ENCODE measurements at regions not wholly inside any gene's neighbourhood (a gene's known extent, or its start where the extent isn't known, plus 50 kb on each side); places are given as distances from the start of the nearest gene placed in this dataset.

DNA sequence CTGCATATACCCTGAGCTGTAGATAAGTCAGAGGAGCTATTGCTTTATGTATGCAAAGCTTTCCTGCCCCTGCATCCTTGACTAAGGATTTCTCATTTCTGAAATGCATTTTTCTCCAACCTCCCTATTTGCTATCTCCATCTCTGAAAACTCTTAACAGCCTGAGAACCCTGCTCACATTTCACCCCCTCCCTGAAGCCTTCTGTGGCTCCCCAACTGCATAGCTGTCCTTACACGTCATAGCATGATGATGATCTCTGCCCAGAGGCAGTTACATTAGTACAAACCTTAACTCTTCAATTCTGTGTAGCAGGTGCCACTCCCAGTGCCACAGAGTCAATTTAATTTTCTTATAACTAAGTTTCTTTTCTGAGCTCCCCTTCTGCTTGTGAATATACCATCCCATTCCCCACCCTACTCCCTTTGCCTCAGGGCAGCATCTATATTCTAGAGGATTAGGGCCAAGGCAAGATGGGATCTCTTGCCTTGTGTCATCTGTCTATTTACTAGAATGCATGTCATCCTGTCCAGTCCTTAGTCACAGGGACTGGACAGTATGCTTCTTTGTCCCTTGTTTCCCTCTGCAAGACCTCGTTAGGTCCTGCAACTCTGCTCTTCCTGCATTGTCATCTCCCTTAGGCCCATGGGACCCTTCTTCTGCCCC is 149.7 kb upstream of the SPRY4 start:
- DNase-seq (ENCODE audit: low read depth): no peak

DNA sequence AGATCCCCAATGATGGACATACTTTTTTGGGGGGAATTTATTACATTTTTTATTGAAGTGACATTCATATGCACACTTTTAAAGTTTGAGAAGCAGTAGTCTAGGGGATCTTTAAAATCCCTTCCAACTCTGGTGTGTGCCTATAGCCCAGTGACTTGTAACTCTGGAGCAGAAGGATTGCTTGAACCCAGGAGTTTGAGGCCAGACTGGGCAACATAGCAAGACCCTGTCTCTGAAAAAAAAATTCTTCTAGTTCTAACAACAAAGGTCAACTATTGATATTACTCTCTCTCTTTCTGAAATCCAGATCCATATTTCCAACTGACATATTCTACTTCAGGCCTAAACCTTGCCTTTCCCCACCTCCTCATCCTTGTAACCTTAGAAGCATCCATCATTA is 148.2 kb upstream of the SPRY4 start:
- DNase-seq (ENCODE audit: low read depth): no peak

DNA sequence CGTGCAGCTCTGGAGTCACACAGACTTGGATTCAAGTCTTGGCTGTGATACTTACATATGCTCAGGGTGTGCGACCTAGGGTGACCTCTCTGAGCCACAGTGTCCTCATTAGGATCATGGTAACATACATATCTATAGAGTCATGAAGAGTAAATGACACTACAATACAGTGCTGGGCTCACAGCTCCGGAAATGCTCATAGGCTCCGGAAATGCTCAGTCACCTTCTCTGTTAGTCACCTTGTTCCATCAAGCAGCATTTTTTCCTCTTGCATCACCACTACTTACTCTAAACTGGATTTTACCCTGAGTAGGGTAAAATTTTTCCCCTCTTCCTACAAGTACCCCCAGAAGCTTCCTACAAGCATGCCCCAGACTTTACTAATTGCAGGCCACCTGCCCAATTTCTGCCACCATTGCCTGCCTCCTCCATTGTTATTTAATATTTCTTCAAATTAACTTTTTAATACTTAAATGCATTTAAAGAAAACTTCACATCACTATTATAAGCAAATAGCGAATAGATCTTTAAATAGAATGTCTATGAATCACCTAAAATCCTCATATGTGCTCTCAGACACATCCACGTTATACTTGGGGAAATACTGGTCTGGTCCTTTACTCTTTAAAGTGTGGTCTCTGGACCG is 147.6 kb upstream of the SPRY4 start:
- DNase-seq (ENCODE audit: low read depth): peak; percentile 45

DNA sequence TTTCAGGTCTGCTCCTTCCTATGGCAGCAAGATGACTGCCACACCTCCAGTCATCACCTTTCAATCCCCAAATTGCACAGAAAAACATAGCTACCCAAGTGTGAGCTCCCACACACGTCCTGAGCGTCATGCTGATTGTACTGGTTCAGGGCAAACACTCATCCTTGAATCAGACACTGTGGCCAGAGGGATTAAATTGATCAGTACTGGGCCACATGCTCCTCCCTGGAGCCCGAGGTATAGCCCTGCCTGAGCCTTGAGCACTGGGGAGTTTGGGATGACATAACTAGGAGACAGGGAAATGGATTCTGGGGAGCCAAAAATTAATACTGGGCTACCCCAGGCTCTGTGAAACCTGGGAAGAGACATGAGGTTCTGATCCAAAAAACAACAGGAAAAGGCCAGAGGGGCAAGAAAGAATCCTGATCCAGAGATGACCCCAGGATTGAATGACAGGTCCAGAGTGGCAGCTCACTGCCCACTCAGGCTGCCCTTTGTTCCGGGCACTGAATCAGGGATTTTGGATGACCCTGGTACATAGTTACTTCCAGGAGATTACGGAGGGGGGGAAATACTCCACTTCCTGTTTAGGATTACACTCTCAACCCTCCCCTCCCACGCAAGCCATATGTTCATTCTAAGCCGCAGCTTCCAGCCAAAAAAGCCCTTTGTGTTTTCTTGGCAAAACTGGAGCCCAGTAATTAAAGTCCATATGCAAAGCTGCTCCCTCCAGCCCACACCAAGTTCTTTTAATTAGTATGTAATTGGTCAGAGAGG is 141.6 kb upstream of the SPRY4 start:
- no peak for DNase-seq (ENCODE audit: low read depth)

DNA sequence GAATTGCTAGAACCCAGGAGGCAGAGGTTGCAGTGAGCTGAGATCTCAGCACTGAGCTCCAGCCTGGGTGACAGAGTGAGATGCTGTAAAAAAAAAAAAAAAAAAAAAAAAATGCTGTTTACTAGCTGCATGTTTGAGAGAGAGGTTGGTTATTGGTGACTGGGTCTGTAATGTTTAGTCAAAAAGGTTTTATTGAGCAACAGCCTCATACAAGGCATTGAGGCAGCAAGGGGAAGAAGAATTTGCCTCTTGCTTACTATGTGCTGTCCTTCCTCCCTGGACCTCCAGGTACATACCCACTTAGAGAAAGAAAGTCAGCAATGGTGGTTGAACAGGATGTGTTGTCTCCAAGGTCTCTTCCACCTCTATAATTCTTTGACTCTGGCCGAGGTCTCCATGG is 140.7 kb upstream of the SPRY4 start:
- no peak for DNase-seq (ENCODE audit: low read depth)

DNA sequence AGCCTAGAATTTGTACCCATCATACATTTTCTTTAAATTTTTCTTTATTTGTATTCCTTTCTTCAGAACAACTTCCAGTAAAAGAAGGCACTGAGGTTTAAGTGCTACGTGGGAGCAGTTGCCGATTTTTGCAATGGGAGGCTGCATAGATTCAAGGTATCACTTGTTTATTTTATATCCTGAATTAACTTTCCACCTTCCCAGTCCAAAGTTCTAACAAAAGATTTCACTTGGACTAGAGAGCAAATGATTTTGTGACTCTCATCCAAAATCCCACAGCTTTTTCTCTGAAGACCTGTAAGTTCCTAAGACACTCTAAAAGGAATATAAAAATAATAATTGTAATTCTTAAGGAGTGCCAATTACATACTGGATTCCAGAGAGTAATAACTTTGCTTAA is 139.1 kb upstream of the SPRY4 start:
- DNase-seq (ENCODE audit: low read depth): no peak

DNA sequence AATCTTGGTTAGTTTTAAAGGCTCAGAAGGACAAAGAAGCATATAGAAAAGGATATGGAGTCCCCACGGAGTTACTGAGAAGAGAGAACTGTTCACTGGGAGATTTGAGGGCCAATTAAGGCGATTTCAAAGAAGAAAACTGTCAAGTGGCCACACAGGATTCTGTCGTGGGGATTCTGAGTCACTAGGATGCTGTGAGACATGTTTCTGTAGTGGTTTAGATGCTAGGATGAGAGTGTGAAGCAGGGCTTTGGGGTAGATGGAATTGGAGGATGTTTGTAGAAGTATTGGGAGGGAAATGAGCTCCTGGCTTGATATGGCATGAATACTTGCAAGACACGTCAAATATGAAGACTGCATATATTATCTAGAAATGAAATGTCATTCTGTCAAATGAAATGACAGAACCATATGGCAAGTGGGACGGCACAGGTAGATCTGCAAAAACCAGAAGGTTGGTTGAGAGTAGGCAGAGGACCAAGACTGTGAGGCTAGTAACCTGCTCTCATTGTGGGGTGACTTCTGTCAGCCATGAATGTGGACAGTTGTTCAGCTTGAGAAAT is 136.3 kb upstream of the SPRY4 start:
- DNase-seq (ENCODE audit: low read depth): no peak

DNA sequence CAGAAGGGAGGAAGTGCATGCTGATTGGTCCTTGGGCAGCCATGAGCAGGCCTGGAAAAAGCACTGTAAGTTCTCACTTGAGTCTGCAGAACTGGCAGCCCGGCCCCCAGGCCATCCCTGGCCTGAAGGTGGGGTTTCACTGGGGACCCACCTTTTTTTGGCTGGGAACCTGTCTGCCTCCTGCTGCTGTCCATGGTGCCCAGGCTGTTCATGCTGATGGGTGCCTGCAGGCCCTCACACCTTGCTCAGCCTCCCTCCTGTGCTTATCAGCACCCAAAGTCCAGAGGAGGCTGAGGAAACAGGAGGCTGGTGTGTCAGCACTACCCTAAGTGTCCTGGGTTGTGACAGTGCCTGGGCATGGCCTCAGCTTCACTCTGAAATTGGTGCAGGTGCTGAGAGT is 134.4 kb upstream of the SPRY4 start:
- DNase-seq (ENCODE audit: low read depth): no peak

DNA sequence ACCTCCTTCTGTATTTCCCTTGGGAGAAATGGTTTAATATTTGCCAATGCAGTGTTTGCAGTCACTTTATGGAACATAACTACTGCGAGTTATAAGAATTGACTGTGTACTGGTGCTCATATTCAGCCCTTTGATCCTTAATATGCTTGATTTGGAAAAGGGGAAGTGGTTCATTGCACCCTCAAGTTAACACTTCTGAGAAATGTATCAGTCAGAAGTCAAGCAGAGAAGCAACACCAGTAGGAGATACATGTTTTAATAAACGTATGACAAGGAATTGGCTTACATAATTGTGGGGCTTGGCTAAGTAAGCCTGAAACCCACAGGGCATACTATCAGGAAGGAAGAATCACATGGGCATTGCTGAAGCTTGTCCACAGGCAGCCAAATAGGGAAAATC is 131.0 kb upstream of the SPRY4 start:
- no peak for DNase-seq (ENCODE audit: low read depth)

DNA sequence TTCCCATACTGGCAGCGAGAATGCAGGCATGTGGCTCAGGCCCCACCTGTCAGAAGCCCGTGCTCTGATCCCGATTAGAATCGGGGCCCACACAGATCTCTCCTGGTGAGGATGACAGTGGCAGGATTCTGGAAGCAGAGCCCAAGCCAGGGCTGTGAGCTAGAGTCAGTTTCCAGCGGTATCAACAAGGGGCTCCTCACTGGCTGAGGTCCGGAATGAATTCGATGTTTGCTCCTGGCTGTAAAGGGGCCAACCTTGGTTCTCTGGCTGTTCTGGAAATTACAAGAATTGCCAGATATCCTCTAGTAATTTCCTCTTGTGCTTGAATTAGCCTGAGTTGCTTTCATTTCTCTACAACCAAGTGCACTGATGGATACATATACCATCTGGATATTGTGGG is 129.1 kb upstream of the SPRY4 start:
- DNase-seq (ENCODE audit: low read depth): no peak

DNA sequence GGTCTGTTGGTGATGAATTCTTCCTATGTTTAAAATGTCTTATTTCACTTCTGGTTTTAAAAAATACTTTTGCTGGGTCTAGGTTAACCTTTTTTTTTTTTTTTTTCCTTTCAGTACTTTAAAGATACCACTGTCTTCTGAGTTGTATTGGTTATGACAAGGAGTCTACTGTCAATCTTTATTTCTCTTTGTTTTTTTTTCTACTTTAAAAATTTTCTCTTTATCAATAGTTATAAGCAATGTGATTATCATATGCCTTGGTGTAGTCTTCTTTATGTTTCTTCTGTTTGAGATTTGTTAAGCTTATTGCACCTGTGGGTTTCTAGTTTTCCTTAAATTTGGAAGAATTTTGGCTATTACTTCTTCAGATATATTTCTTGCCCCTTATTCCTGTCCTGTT is 125.6 kb upstream of the SPRY4 start:
- no peak for DNase-seq (ENCODE audit: low read depth)

DNA sequence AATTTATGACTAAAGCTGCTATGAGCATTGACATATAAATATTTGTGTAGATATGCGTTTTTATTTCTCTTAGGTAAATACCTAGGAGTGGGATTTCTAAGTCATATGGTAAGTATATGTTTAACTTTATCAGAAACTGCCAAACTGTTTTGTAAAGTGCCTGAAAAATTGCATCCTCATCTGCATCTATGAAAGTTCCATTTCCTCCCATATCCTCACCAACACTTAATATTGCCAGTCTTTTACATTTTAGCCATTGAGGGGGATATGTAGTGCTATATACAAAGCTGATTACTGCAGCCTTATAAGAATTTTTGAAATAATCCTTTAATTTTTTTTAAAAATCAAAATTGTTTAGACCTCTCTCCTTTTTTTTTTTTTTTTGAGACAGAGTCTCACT is 123.1 kb upstream of the SPRY4 start:
- no peak for DNase-seq (ENCODE audit: low read depth)

DNA sequence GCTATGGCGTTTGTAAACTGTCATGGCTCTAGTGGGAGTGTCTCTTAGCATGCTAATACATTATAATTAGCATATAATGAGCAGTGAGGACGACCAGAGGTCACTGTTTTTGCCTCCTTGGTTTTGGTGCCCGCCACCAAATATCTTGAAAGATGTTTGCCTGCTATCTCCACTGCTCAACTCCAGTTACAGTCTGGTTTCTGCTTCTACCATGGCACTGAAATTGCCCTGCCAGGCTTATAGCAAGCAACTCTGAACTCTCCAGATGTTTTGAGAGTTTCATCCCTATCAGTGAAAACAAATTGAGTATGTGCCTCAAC is 122.1 kb upstream of the SPRY4 start:
- DNase-seq (ENCODE audit: low read depth): no peak

DNA sequence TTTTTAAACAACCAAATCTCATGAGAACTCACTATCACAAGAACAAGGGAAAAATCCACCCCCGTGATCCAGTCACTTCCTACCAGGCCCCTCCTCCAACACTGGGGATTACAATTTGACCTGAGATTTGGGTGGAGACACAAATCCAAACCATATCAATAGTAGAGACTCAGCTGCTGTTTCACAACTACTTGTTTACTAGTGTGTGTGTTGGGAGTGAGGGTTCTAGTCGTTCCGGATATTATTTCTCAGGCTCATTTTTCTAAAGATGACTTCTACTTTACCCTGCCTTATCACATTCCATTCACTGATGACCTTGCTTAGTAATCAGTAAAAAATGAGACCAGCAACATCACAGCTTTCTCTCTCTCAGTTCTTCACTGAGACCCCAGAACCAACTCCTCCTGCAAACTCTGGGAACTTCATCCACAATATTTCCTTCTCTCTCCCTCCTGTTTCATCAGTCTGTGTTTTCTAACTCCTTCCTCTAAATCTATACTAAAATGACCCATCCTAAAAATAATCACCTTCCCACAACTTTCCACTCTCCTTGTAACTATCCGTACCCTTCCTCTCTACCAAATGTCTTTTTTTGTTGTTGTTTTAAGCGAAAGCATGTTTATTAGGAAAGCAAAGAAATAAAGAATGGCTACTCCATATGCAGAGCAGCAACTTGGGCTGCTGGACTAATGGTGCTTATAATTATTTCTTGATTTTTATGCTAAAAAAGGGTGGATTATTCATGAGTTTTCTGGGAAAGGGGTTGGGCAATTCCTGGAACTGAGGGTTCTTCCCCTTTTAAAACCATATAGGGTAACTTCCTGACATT is 121.5 kb upstream of the SPRY4 start:
- no peak for DNase-seq (ENCODE audit: low read depth)

DNA sequence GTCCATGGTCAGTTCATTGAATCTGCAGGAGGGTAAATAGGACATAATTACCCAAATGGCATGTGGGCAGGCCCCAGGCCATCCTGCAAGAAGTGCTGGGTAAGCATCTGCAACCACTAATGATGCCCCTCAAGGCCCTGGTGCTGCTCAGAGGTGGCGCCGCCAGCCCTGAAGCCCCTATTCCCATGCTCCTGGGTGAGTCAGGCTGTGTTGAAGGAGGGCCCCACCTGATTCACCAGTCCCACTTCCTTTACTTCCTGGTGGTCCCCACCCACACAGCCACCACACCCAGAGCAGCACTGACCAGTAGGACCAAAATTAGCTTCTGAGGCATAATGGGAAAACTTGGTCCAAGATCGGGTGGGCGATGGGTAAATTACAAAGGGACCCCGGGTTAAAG is 120.4 kb upstream of the SPRY4 start:
- no peak for DNase-seq (ENCODE audit: low read depth)

DNA sequence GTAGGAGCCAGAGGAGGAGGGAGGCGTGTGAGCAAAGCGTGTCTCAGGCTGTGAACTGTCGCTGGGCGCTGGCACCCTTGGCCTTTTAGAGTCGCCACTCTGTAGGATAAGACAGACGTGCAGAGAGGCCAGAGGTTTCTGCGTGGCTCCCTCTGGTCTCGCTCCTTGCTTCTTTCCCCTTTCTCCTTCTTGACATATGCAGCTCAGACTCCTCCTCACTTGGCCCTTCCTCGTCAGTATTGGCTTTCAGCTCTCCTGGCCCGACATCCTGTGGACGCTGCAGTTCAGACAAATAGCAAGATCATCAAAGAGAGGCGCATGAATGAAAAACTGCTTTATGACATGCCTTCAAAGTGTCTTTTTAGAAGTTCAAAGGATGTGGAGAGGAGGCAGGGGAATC is 116.8 kb upstream of the SPRY4 start:
- DNase-seq (ENCODE audit: low read depth): no peak

DNA sequence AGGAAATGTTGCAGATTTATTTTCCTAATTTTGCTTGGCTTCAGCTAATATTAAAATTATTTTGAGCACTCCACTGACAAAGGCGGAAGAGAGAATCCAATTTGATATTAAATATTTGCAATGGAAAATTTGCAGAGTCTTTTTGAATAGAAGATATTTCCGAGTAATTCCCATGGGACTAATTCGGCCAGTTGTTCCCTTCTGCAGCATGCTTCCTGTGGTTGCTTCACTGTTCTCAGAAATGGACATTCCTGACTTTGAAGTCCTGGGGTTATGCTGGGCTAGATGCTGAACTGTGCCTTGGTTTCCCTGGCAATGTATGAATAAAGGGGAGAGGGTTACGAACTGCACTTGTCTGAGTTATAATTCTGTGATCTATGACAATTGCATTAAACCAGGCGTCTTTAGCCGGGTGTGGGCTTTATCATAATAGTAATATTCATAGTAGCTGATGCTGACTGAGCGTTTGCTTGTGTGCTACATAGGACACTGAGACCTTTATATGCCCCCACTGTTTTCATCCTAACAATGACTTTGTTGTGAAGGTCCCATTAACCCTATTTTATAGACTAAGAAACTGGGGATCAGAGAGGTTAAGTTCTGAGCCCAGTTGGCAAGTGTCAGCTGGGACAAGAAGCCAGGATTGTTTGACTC is 114.5 kb upstream of the SPRY4 start:
- no peak for DNase-seq (ENCODE audit: low read depth)

DNA sequence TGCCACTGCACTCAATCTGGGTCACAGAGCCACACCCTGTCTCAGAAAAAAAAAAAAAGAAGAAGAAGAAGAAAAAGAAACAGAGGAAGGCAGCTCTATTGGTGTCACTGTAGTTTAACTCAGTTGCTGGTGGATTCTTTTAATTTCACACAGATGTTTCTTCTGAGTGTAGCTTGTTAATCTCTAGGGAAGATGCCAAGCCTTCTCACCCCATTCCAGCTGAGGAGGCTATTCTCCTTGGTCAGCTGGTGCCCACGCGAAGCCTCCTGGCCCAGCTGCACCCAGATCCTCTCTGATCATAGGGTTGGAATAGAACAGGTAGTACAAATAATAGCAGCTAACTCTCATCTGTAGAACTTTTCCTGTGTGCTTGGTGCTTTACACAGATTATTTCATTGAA is 113.8 kb upstream of the SPRY4 start:
- DNase-seq (ENCODE audit: low read depth): no peak

DNA sequence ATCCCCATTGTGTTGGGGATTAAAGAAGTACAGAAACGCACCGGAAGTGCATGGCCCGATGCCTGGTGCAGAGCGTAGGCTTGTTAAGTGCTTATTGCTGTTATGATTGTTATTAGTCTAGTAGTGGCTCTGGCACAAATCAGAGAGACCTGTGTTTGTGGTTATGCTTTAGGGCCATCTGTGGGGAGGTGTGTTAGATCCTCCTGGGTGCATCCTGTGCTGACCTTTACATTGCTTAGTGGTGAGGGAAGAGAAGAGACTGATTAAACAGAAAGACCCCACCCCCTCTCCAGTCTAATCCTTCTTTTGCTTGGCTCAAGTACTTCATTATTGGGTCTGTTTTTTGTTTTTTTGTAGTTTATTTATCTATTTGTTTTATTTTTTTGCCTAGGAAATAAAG is 112.7 kb upstream of the SPRY4 start:
- no peak for DNase-seq (ENCODE audit: low read depth)

DNA sequence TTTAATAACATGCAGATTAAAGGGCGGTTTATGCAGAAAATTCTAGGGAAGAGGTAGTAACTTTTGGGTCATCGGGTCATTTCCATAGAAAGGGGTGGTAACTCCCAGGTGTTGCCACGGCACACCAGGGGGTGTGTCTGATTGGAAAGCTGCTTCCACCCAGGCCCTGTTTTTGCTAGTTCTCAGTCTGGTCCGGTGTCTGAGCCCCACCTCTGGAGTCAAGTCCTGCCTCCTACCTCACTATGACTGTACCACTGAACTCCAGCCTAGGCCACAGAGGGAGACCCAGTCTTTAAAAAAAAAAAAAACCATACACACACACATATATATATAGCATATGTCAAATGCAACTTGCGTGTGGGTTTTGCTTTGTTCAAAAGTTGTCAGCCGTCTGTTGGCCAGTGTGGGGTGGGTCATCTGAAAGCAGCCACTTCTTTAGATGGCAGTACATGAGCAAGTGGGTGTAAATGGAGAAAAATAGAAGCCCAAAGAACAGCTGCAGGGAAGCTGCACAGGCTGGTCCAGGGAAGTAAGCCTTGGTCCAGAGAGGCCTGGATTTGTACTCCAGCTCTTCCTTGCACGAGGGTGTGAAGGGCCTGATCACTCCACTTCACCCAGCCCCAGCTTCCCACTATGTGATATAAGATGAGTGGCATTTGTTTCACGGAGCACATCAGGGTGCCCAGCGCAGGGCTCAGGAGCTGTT is 110.7 kb upstream of the SPRY4 start:
- no peak for DNase-seq (ENCODE audit: low read depth)

DNA sequence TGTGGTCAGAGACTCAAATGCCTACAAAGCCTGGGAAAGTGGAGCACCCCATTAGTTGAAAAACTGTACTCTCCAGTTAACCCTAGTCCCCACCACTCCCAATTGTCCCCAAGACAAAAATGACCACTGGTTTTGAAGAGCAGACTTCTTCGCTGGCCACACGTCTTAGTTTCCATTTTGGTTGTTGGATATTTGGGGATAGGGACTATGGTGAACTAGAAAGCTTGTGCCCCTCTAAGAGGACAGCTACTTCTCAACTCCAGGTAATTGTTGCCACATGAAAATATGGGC is 109.4 kb upstream of the SPRY4 start:
- DNase-seq (ENCODE audit: low read depth): no peak
